Gastroesophageal sphincter (tissue), 4 donors: ENCODE measurements at regions not wholly inside any gene's neighbourhood (a gene's known extent, or its start where the extent isn't known, plus 50 kb on each side); places are given as distances from the start of the nearest gene placed in this dataset.

Source experiments
- ATAC-seq: fragments of 150-250 bp; one replicate; pipeline ENCODE4 v1.9.1; 2016; ENCODE audit warnings: mild to moderate bottlenecking, moderate library complexity
- H3K27ac ChIP-seq, 4 donors: fragments of 200-600 bp; sonication (generic) in 3 of 4; 1 replicate in 3 of 4; 2 replicates in 1 of 4; pipeline ENCODE4 v1.5.1; 2016 to 2019
- H3K27me3 ChIP-seq: fragments of 200-600 bp; sonication (generic); one replicate; pipeline ENCODE4 v1.5.1; 2019
- H3K36me3 ChIP-seq, 2 donors: fragments of 200-600 bp; sonication (generic); one replicate each; pipeline ENCODE4 v1.5.1; 2019; ENCODE audit warnings: control low read depth in 1 of 2
- H3K4me1 ChIP-seq, 3 donors: fragments of 200-600 bp; sonication (generic); 1 replicate in 2 of 3; 2 replicates in 1 of 3; pipeline ENCODE4 v1.5.1; 2016 to 2019; ENCODE audit warnings: control low read depth in 2 of 3
- H3K4me3 ChIP-seq, 2 donors: fragments of 200-600 bp; sonication (generic); one replicate each; pipeline ENCODE4 v1.5.1; 2019; ENCODE audit warnings: mild to moderate bottlenecking in 1 of 2, moderate library complexity in 1 of 2
- H3K9me3 ChIP-seq, 3 donors: fragments of 200-600 bp; sonication (generic); one replicate each; pipeline ENCODE4 v1.5.1; 2017 to 2019; ENCODE audit warnings: control low read depth in 2 of 3
- EP300 ChIP-seq: sonication (generic); formaldehyde crosslinking; IDR thresholded peaks from one replicate; pipeline ENCODE4 v1.6.1; 2017; ENCODE audit warnings: antibody characterized with exemption, mild to moderate bottlenecking
- POLR2A ChIP-seq, 2 donors: fragments of 450-650 bp; IDR thresholded peaks; one replicate each; pipeline ENCODE4 v1.6.1; 2017; ENCODE audit warnings: antibody characterized with exemption in 2 of 2, mild to moderate bottlenecking in 2 of 2, moderate library complexity in 1 of 2
- POLR2AphosphoS5 ChIP-seq: sonication (generic); formaldehyde crosslinking; IDR thresholded peaks from one replicate; pipeline ENCODE4 v1.6.1; 2017; ENCODE audit warnings: antibody characterized with exemption
- WGBS, 2 donors: methylation state at CpG; one replicate each; pipeline ENCODE4 v1.1.5; 2018; ENCODE audit warnings: low coverage in 1 of 2; 5-methylcytosine and 5-hydroxymethylcytosine counted together
- TF ChIP-seq, protein P1 (sequence below), 4 experiments: fragments of 200-600 bp in 2 of 4; fragments of 450-650 bp in 2 of 4; sonication (generic) in 1 of 4; IDR thresholded peaks; one replicate each; pipeline ENCODE4 v1.5.1; 2017 to 2019; ENCODE audit warnings: antibody characterized with exemption in 4 of 4, mild to moderate bottlenecking in 2 of 4, moderate library complexity in 2 of 4

- H3K4me1 ChIP-seq = no peaks in the 10 kb centered on the region
- no peak for TF ChIP-seq EP300
- no peak for TF ChIP-seq POLR2A (IDR thresholded peaks at IDR 0.05)
- peaks cover 21% of the 10 kb centered on the region for H3K27me3 ChIP-seq
- H3K9me3 ChIP-seq = no peaks in the 10 kb centered on the region
- no peak for ATAC-seq
- 41 to 56% methylated on average over 2 of the region's 2 CpGs for WGBS, 2 donors
- no peaks in the 10 kb centered on the region for H3K36me3 ChIP-seq
- no peak overlapping the region for H3K27ac ChIP-seq
- no peak overlapping the region for H3K4me3 ChIP-seq
Measured at GRCh38 chr16:6663668-6664067, 669.0 kb upstream of the RBFOX1 start.

- no peak overlapping the region for H3K27ac ChIP-seq
- H3K27me3 ChIP-seq = peaks cover 28% of the 10 kb centered on the region
- no peak for ATAC-seq
- no peak overlapping the region for H3K4me3 ChIP-seq
- TF ChIP-seq EP300 = no peak
- no peak for TF ChIP-seq POLR2A (IDR thresholded peaks at IDR 0.05)
- TF ChIP-seq, protein P1, sequence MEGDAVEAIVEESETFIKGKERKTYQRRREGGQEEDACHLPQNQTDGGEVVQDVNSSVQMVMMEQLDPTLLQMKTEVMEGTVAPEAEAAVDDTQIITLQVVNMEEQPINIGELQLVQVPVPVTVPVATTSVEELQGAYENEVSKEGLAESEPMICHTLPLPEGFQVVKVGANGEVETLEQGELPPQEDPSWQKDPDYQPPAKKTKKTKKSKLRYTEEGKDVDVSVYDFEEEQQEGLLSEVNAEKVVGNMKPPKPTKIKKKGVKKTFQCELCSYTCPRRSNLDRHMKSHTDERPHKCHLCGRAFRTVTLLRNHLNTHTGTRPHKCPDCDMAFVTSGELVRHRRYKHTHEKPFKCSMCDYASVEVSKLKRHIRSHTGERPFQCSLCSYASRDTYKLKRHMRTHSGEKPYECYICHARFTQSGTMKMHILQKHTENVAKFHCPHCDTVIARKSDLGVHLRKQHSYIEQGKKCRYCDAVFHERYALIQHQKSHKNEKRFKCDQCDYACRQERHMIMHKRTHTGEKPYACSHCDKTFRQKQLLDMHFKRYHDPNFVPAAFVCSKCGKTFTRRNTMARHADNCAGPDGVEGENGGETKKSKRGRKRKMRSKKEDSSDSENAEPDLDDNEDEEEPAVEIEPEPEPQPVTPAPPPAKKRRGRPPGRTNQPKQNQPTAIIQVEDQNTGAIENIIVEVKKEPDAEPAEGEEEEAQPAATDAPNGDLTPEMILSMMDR (IDR thresholded peaks at IDR 0.05) = no peak
- TF ChIP-seq POLR2AphosphoS5 = no peak
- H3K9me3 ChIP-seq = no peaks in the 10 kb centered on the region
- no peaks in the 10 kb centered on the region for H3K36me3 ChIP-seq
- no peaks in the 10 kb centered on the region for H3K4me1 ChIP-seq
Measured at GRCh38 chr16:6656760-6657159, 675.9 kb upstream of the RBFOX1 start.

DNA sequence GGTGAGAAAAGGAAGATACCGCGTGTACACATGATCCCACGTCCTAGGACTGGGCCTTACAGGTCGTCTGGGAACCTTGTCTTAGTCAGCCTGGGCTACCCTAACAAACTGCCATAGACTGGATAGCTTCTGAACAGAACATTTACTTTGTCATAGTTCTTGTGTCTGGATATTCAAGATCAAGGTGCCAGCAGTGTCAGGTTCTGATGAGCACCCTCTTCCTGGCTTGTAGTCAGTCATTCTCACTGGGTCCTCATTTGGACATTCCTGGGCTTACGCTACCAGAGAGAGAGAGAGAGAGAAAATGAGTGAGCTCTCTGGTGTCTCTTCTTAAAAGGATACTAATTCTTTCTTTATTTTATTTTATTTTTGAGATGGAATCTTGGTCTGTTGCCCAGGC lies 685.8 kb upstream of the RBFOX1 start:
- no peak overlapping the region for H3K4me3 ChIP-seq
- no peak for TF ChIP-seq POLR2AphosphoS5
- TF ChIP-seq, protein P1 (IDR thresholded peaks at IDR 0.05) = no peak
- TF ChIP-seq EP300 = no peak
- TF ChIP-seq POLR2A (IDR thresholded peaks at IDR 0.05) = no peak
- 58 to 60% methylated on average over 4 to 5 of the region's 5 CpGs for WGBS, 2 donors
- no peaks in the 10 kb centered on the region for H3K9me3 ChIP-seq
- no peaks in the 10 kb centered on the region for H3K4me1 ChIP-seq
- H3K36me3 ChIP-seq = no peaks in the 10 kb centered on the region
- H3K27me3 ChIP-seq = peaks cover 68% of the 10 kb centered on the region
- no peak for ATAC-seq
- no peak overlapping the region for H3K27ac ChIP-seq

- TF ChIP-seq, protein P1 (IDR thresholded peaks at IDR 0.05) = no peak
- TF ChIP-seq POLR2A (IDR thresholded peaks at IDR 0.05) = no peak
- TF ChIP-seq EP300 = no peak
- no peak for TF ChIP-seq POLR2AphosphoS5
- 60 to 66% methylated on average over 13 to 21 of the region's 25 CpGs for WGBS, 2 donors
- H3K4me3 ChIP-seq = no peak overlapping the region
- peaks cover 68% of the 10 kb centered on the region for H3K27me3 ChIP-seq
- no peak overlapping the region for H3K27ac ChIP-seq
- H3K36me3 ChIP-seq = no peaks in the 10 kb centered on the region
- no peaks in the 10 kb centered on the region for H3K9me3 ChIP-seq
- no peaks in the 10 kb centered on the region for H3K4me1 ChIP-seq
- ATAC-seq = no peak
Measured at GRCh38 chr16:6645768-6646568, 686.7 kb upstream of the RBFOX1 start.

GRCh38 chr16:6644916-6645315 lies 687.7 kb upstream of the RBFOX1 start:
- H3K4me3 ChIP-seq = no peak overlapping the region
- 26 to 38% methylated on average over 4 of the region's 4 CpGs for WGBS, 2 donors

More at GRCh38 chr16:6644916-6645315, 687.7 kb upstream of the RBFOX1 start:
- Histone ChIP-seq H3K9me3 (no peaks in the 10 kb centered on the region), H3K4me1 (no peaks in the 10 kb centered on the region), H3K27me3 (peaks cover 69% of the 10 kb centered on the region), H3K27ac (no peak overlapping the region), H3K36me3 (no peaks in the 10 kb centered on the region)
- no peak for ATAC-seq
- no peak for TF ChIP-seq EP300
- TF ChIP-seq, protein P1 (IDR thresholded peaks at IDR 0.05) = no peak
- TF ChIP-seq POLR2AphosphoS5 = no peak
- no peak for TF ChIP-seq POLR2A (IDR thresholded peaks at IDR 0.05)
